SIG-M5 treated with dmso at 0.1 percent for 504 hours (cell line): ENCODE measurements at regions not wholly inside any gene's neighbourhood (a gene's known extent, or its start where the extent isn't known, plus 50 kb on each side); places are given as distances from the start of the nearest gene placed in this dataset.
A peak's percentile ranks its signal among the peaks of the same experiment; 100 is the strongest.

Experiments used
- DNase-seq: peaks from one replicate; lab custom pipeline; 2025; ENCODE audit not compliant: unreplicated experiment; lab: John Stamatoyannopoulos, UW

GRCh38 chr12:38547586-38547985 lies 231.0 kb downstream of the ALG10B start:
- no peak for DNase-seq

GRCh38 chr12:38555620-38556591 lies 239.3 kb downstream of the ALG10B start:
- peak; percentile 40 for DNase-seq

GRCh38 chr12:38556647-38557046 lies 240.1 kb downstream of the ALG10B start:
- DNase-seq, result no peak

- no peak for DNase-seq
Observed at GRCh38 chr12:38585086-38585485, 268.5 kb downstream of the ALG10B start.

- peak; percentile 25 for DNase-seq
Observed at GRCh38 chr12:38586789-38587188, 270.2 kb downstream of the ALG10B start.

- DNase-seq, result peak; percentile 62
Observed at GRCh38 chr12:38587594-38587993, 271.0 kb downstream of the ALG10B start.

GRCh38 chr12:38588624-38589305 lies 272.2 kb downstream of the ALG10B start:
- DNase-seq, result no peak

GRCh38 chr12:38589306-38589632 lies 272.7 kb downstream of the ALG10B start:
- no peak for DNase-seq

- DNase-seq, result no peak
Observed at GRCh38 chr12:38601949-38602348, 285.4 kb downstream of the ALG10B start.
